Type B pancreatic cell (in vitro differentiated cells): ENCODE measurements at regions not wholly inside any gene's neighbourhood (a gene's known extent, or its start where the extent isn't known, plus 50 kb on each side); places are given as distances from the start of the nearest gene placed in this dataset.

ENCODE experiments used
- DNase-seq: peaks from one replicate; pipeline ENCODE4 v3.0.0; 2021; ENCODE audit warnings: mixed read lengths; ENCODE audit not compliant: unreplicated experiment; ENCODE audit errors: extremely low spot score
- H3K27ac Mint-ChIP-seq: 2 replicates; pipeline ENCODE4 v1.8.0; 2021; ENCODE audit warnings: mild to moderate bottlenecking, mixed read lengths
- H3K27me3 Mint-ChIP-seq: 2 replicates; pipeline ENCODE4 v1.8.0; 2021; ENCODE audit warnings: mixed read lengths
- H3K36me3 Mint-ChIP-seq: 2 replicates; pipeline ENCODE4 v1.8.0; 2021; ENCODE audit warnings: mixed read lengths
- H3K4me1 Mint-ChIP-seq: one replicate; pipeline ENCODE4 v1.8.0; 2021; ENCODE audit warnings: mixed read lengths; ENCODE audit not compliant: unreplicated experiment
- H3K4me3 Mint-ChIP-seq: 2 replicates; pipeline ENCODE4 v1.8.0; 2021; ENCODE audit warnings: mild to moderate bottlenecking, mixed read lengths
- H3K9me3 Mint-ChIP-seq: 2 replicates; pipeline ENCODE4 v1.8.0; 2021; ENCODE audit warnings: mixed read lengths
- TF ChIP-seq, protein P1 (sequence below): fragments of 200-600 bp; sonication (generic); conservative IDR thresholded peaks from 2 replicates; pipeline ENCODE4 v1.5.0; 2021; ENCODE audit warnings: antibody characterized with exemption, mild to moderate bottlenecking

DNA sequence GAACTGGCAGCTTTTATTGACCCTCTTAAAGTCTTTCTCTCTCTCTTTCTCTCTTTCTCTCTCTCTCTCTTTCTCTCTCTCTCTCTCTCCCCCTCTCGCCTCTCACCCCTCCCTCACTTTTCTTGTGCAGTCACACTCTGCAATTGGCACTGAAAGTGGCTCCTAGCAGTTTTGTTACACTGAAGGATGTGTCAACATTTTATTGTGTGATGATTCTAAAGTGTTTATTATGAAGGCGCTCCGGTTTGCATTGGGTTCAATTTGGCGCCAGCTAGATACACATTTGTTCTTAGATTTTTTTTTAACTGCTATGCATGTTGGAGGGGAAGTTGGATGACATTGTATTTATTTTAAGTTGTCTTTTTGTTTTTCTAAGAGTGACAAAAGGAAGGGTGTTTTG lies 64.0 kb upstream of the CHRM3 start:
- Mint-ChIP-seq H3K4me3 (no peak overlapping the region), H3K36me3 (no peaks in the 10 kb centered on the region), H3K27ac (no peak overlapping the region), H3K9me3 (no peaks in the 10 kb centered on the region), H3K4me1 (no peaks in the 10 kb centered on the region), H3K27me3 (no peaks in the 10 kb centered on the region)
- DNase-seq, result no peak
- TF ChIP-seq, protein P1, sequence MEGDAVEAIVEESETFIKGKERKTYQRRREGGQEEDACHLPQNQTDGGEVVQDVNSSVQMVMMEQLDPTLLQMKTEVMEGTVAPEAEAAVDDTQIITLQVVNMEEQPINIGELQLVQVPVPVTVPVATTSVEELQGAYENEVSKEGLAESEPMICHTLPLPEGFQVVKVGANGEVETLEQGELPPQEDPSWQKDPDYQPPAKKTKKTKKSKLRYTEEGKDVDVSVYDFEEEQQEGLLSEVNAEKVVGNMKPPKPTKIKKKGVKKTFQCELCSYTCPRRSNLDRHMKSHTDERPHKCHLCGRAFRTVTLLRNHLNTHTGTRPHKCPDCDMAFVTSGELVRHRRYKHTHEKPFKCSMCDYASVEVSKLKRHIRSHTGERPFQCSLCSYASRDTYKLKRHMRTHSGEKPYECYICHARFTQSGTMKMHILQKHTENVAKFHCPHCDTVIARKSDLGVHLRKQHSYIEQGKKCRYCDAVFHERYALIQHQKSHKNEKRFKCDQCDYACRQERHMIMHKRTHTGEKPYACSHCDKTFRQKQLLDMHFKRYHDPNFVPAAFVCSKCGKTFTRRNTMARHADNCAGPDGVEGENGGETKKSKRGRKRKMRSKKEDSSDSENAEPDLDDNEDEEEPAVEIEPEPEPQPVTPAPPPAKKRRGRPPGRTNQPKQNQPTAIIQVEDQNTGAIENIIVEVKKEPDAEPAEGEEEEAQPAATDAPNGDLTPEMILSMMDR, result no peak

DNA sequence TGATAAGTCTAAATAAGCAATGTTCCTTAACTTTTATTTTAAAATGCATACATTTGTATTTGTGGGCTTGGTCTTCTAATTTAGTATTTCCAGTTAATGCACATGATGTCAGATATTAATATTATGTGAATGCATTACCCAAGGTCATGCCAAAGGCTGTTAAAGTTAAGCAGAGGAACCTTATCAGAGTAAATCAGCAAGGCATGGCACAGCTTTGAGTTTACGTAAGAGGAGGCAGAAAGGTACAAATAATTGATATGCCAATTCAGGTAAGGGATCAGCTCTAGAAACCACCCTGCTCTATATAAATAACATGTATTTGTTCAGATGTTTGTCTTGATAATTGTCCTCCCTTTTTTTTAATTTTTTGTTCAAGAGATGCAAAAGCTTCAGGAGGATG lies 64.5 kb upstream of the CHRM3 start:
- H3K27ac Mint-ChIP-seq, result no peak overlapping the region
- H3K27me3 Mint-ChIP-seq, result no peaks in the 10 kb centered on the region
- H3K9me3 Mint-ChIP-seq, result no peaks in the 10 kb centered on the region
- H3K36me3 Mint-ChIP-seq, result no peaks in the 10 kb centered on the region
- TF ChIP-seq, protein P1, result no peak
- no peak for DNase-seq
- no peaks in the 10 kb centered on the region for H3K4me1 Mint-ChIP-seq
- H3K4me3 Mint-ChIP-seq, result no peak overlapping the region

DNA sequence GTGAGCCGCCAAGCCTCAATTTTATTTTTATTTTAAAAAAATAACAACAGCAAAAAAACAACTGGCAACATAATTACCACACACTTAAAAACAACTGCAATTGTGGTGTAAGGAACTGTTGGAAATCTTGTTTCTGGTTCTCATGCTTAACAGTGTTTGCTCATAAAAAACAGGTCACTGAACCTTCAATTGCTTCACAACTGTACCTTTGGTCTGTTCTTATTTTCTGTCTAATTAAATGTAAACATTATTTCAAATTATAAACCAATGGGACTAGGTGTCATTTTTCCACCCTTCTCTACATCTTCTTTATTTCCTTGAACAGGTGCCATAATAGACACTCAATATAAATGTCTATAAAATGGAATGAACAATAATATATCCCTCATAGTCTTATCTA lies 68.4 kb upstream of the CHRM3 start:
- Mint-ChIP-seq H3K27me3 (no peaks in the 10 kb centered on the region), H3K36me3 (no peaks in the 10 kb centered on the region), H3K4me1 (no peaks in the 10 kb centered on the region), H3K4me3 (no peak overlapping the region), H3K27ac (no peak overlapping the region), H3K9me3 (no peaks in the 10 kb centered on the region)
- TF ChIP-seq, protein P1, result no peak
- DNase-seq, result no peak

DNA sequence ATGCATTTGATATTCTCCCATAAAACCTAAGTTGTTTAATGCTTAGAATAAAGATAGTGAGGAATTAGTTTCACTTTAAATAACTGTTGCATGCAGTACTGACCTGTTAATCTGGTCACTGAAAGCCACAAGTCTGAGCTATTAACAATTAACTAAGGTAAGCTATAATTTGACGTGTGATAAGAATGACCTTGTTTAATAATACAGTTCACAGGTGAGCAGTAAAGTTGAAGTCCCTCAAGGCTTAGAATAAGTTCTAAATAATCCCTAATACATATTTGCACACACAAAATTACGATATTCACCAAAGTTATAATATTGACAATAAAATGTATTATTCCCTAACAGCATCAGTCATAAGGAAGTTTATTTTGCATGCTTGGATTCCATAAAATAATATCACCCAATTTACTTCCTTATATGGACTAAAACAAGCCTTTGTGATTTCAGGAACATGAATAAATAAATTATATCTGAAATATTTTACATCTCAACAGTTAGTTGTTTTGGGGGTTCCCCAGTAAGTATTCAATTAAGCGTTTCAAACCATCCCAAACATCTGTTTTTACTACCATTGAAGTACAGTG lies 70.6 kb upstream of the CHRM3 start:
- Mint-ChIP-seq H3K4me1 (no peaks in the 10 kb centered on the region), H3K27ac (no peak overlapping the region), H3K9me3 (no peaks in the 10 kb centered on the region), H3K36me3 (no peaks in the 10 kb centered on the region), H3K27me3 (peaks cover 3% of the 10 kb centered on the region), H3K4me3 (no peak overlapping the region)
- no peak for DNase-seq
- TF ChIP-seq, protein P1, result no peak

GRCh38 chr1:239311331-239311730 lies 75.0 kb upstream of the CHRM3 start:
- Mint-ChIP-seq H3K4me3 (no peak overlapping the region), H3K36me3 (no peaks in the 10 kb centered on the region), H3K27ac (no peak overlapping the region), H3K9me3 (no peaks in the 10 kb centered on the region), H3K4me1 (no peaks in the 10 kb centered on the region), H3K27me3 (peaks cover 6% of the 10 kb centered on the region)
- TF ChIP-seq, protein P1, result no peak
- DNase-seq, result no peak
